ENCODE measurements at regions not wholly inside any gene's neighbourhood (a gene's known extent, or its start where the extent isn't known, plus 50 kb on each side); places are given as distances from the start of the nearest gene placed in this dataset.

- TF ChIP-seq CTCF (IDR thresholded peaks at IDR 0.05; ENCODE audit: insufficient read depth, missing control alignments): no peak
- FAIRE-seq (no peak), DNase-seq (ENCODE audit: insufficient read length, low spot score) (no peak)
Measured at GRCh38 chr6:10266061-10266460, 148.8 kb downstream of the TFAP2A start.

- FAIRE-seq (no peak), DNase-seq (ENCODE audit: insufficient read length, low spot score) (no peak)
- no peak for TF ChIP-seq CTCF (IDR thresholded peaks at IDR 0.05; ENCODE audit: insufficient read depth, missing control alignments)
Measured at GRCh38 chr6:10262505-10262904, 152.4 kb downstream of the TFAP2A start.

GRCh38 chr6:10259671-10260070, 155.2 kb downstream of the TFAP2A start:
- no peak for TF ChIP-seq CTCF (IDR thresholded peaks at IDR 0.05; ENCODE audit: insufficient read depth, missing control alignments)
- FAIRE-seq (no peak), DNase-seq (ENCODE audit: insufficient read length, low spot score) (no peak)

- no peak for FAIRE-seq
- TF ChIP-seq CTCF (IDR thresholded peaks at IDR 0.05; ENCODE audit: insufficient read depth, missing control alignments): no peak
- no peak for DNase-seq (ENCODE audit: insufficient read length, low spot score)
Measured at GRCh38 chr6:10258341-10258740, 156.5 kb downstream of the TFAP2A start.

GRCh38 chr6:10256113-10256690, 158.7 kb downstream of the TFAP2A start:
- FAIRE-seq: no peak
- TF ChIP-seq CTCF (IDR thresholded peaks at IDR 0.05; ENCODE audit: insufficient read depth, missing control alignments): peak; percentile 19
- no peak for DNase-seq (ENCODE audit: insufficient read length, low spot score)

- DNase-seq (ENCODE audit: insufficient read length, low spot score) (no peak), FAIRE-seq (no peak)
- TF ChIP-seq CTCF (IDR thresholded peaks at IDR 0.05; ENCODE audit: insufficient read depth, missing control alignments): no peak
Measured at GRCh38 chr6:10250655-10251220, 164.1 kb downstream of the TFAP2A start.

- FAIRE-seq: no peak
- no peak for TF ChIP-seq CTCF (IDR thresholded peaks at IDR 0.05; ENCODE audit: insufficient read depth, missing control alignments)
- DNase-seq (ENCODE audit: insufficient read length, low spot score): no peak
Measured at GRCh38 chr6:10248378-10248843, 166.5 kb downstream of the TFAP2A start.

Data from D721Med (cell line).